DOHH2 (cell line): ENCODE measurements at regions not wholly inside any gene's neighbourhood (a gene's known extent, or its start where the extent isn't known, plus 50 kb on each side); places are given as distances from the start of the nearest gene placed in this dataset.

Experiments
- EZH2phosphoT487 ChIP-seq: fragments of 200-600 bp; sonication (generic); IDR thresholded peaks from 2 replicates; pipeline ENCODE4 v1.6.1; 2017; ENCODE audit warnings: borderline replicate concordance, mild to moderate bottlenecking, antibody characterized with exemption, low read length, moderate library complexity, mixed read lengths
- TF ChIP-seq, protein P1 (sequence below): fragments of 200-600 bp; sonication (generic); IDR thresholded peaks from one replicate; pipeline ENCODE4 v1.5.1; 2014; ENCODE audit warnings: antibody characterized with exemption, mild to moderate bottlenecking, low read depth, low read length; ENCODE audit not compliant: poor library complexity, severe bottlenecking

DNA sequence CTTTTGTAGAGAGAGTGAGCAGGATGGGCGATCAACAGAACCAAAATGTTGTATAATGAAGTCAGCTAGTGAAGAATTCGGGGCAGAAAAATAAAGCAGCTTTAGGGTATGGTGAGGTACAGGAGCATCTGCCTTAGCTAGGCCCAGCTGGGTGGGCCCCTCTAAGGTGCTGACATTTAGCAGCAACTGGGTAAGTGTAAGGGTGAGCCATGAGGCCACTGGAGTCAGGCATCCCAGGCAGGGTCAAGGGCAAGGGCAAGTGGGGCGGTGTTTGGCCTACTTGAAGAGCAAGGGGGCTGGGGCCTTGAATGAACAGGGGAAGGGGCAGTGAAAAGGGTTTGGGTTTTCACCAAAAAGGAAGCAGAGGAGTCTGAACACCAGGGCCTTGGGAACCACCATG, 583.6 kb downstream of the BCL11B start:
- TF ChIP-seq, protein P1, sequence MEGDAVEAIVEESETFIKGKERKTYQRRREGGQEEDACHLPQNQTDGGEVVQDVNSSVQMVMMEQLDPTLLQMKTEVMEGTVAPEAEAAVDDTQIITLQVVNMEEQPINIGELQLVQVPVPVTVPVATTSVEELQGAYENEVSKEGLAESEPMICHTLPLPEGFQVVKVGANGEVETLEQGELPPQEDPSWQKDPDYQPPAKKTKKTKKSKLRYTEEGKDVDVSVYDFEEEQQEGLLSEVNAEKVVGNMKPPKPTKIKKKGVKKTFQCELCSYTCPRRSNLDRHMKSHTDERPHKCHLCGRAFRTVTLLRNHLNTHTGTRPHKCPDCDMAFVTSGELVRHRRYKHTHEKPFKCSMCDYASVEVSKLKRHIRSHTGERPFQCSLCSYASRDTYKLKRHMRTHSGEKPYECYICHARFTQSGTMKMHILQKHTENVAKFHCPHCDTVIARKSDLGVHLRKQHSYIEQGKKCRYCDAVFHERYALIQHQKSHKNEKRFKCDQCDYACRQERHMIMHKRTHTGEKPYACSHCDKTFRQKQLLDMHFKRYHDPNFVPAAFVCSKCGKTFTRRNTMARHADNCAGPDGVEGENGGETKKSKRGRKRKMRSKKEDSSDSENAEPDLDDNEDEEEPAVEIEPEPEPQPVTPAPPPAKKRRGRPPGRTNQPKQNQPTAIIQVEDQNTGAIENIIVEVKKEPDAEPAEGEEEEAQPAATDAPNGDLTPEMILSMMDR, result no peak
- no peak for TF ChIP-seq EZH2phosphoT487
